Psoas muscle (tissue), 7 donors: ENCODE measurements at regions not wholly inside any gene's neighbourhood (a gene's known extent, or its start where the extent isn't known, plus 50 kb on each side); places are given as distances from the start of the nearest gene placed in this dataset.

ENCODE experiments used
- ATAC-seq, 4 donors: fragments of 200-7000 bp; cut with Tn5 transposase; one replicate each; pipeline ENCODE4 v1.9.1; 2020; ENCODE audit warnings: moderate library complexity in 3 of 4, mild to moderate bottlenecking in 2 of 4
- DNase-seq, 2 donors: peaks; one replicate each; pipeline ENCODE4 v3.0.0-alpha.2; 2020
- H3K27ac ChIP-seq: fragments of 200-600 bp; one replicate; pipeline ENCODE4 v1.8.0; 2022
- H3K27me3 ChIP-seq, 3 donors: fragments of 200-600 bp in 1 of 3; one replicate each; pipeline versions ENCODE4 v1.6.1 to v1.8.0; 2013 to 2022; ENCODE audit warnings: low read length in 2 of 3, mild to moderate bottlenecking in 2 of 3, moderate library complexity in 1 of 3; ENCODE audit not compliant: insufficient read depth in 3 of 3
- H3K36me3 ChIP-seq, 2 donors: fragments of 200-600 bp in 1 of 2; one replicate each; pipeline versions ENCODE4 v1.6.1 to v1.8.0; 2013 to 2022; ENCODE audit warnings: low read depth in 1 of 2, mild to moderate bottlenecking in 1 of 2, moderate library complexity in 1 of 2; ENCODE audit not compliant: insufficient read depth in 1 of 2
- H3K4me1 ChIP-seq: fragments of 200-600 bp; one replicate; pipeline ENCODE4 v1.8.0; 2022
- H3K4me3 ChIP-seq: fragments of 200-600 bp; one replicate; pipeline ENCODE4 v1.8.0; 2022; ENCODE audit warnings: mild to moderate bottlenecking
- H3K9me3 ChIP-seq: fragments of 200-600 bp; one replicate; pipeline ENCODE4 v1.8.0; 2022
- CTCF ChIP-seq: fragments of 200-600 bp; IDR thresholded peaks from one replicate; pipeline ENCODE4 v1.8.0; 2022; ENCODE audit warnings: antibody characterized with exemption
- WGBS, 3 donors: extraction: QIAGEN DNeasy Blood & Tissue Kit; methylation state at CpG; one replicate each; pipeline versions ENCODE4 v1.1.6 to v1.1.7; 2013; 5-methylcytosine and 5-hydroxymethylcytosine counted together
- intact Hi-C, 2 donors: fragments of 100-400 bp; cut with DNase I; formaldehyde crosslinking; loops; one replicate each; pipeline versions ENCODE4 v1.11.0 to v1.14.2; 2022
- donor health status: healthy with polysubstance abuse.
- donor health status: DM: no; HTN: no; CAD: no; lungs with moderate emphysema.
- donor health status: Bipolar disorder and iron deficiency.
- donor health status: healthy.
- donor health status: DM: yes; HTN: yes; CAD: no.
- donor health status: DM: no; HTN: no; CAD: no.
- donor health status: DM: yes; HTN: yes; CAD: no.

GRCh38 chr2:193943406-193943960 is 1713.5 kb upstream of the SLC39A10 start:
- no peak overlapping the region for H3K27ac ChIP-seq
- intact Hi-C loops: no loop called here
- H3K4me3 ChIP-seq: no peak overlapping the region
- H3K27me3 ChIP-seq: no peaks in the 10 kb centered on the region
- DNase-seq (no peak), ATAC-seq (no peak)
- no peaks in the 10 kb centered on the region for H3K4me1 ChIP-seq
- 60 to 65% (median 65%) methylated on average over 4 of the region's 4 CpGs for WGBS, 3 donors
- no peak for TF ChIP-seq CTCF
- no peaks in the 10 kb centered on the region for H3K36me3 ChIP-seq
- no peaks in the 10 kb centered on the region for H3K9me3 ChIP-seq

- H3K27ac ChIP-seq: no peak overlapping the region
- intact Hi-C loops: no loop called here
- no peaks in the 10 kb centered on the region for H3K36me3 ChIP-seq
- H3K4me1 ChIP-seq: no peaks in the 10 kb centered on the region
- no peaks in the 10 kb centered on the region for H3K9me3 ChIP-seq
- no peak overlapping the region for H3K4me3 ChIP-seq
- DNase-seq: no peak
- H3K27me3 ChIP-seq: no peaks in the 10 kb centered on the region
- ATAC-seq: no peak
- WGBS, 3 donors: 92 to 98% (median 94%) methylated on average over 3 of the region's 3 CpGs
- no peak for TF ChIP-seq CTCF
Measured at GRCh38 chr2:193935114-193935513, 1721.9 kb upstream of the SLC39A10 start.

- Histone ChIP-seq H3K4me3 (no peak overlapping the region), H3K27me3 (no peaks in the 10 kb centered on the region), H3K36me3 (no peaks in the 10 kb centered on the region), H3K4me1 (no peaks in the 10 kb centered on the region), H3K9me3 (no peaks in the 10 kb centered on the region), H3K27ac (no peak overlapping the region)
- ATAC-seq: no peak
- 48 to 64% (median 52%) methylated on average over 1 of the region's 1 CpG for WGBS, 3 donors
- no peak for DNase-seq
- intact Hi-C loops: no loop called here
- TF ChIP-seq CTCF: no peak
Measured at GRCh38 chr2:193929131-193929530, 1727.9 kb upstream of the SLC39A10 start.

GRCh38 chr2:193907561-193907960 is 1712.8 kb upstream of the TMEFF2 start:
- no peak for DNase-seq
- Histone ChIP-seq H3K9me3 (no peaks in the 10 kb centered on the region), H3K36me3 (no peaks in the 10 kb centered on the region), H3K27me3 (no peaks in the 10 kb centered on the region), H3K4me1 (no peaks in the 10 kb centered on the region), H3K4me3 (no peak overlapping the region), H3K27ac (no peak overlapping the region)
- no peak for TF ChIP-seq CTCF
- intact Hi-C loops: no loop called here
- 26 to 44% (median 42%) methylated on average over 1 of the region's 1 CpG for WGBS, 3 donors
- ATAC-seq: no peak

GRCh38 chr2:193900292-193900691 is 1705.6 kb upstream of the TMEFF2 start:
- Histone ChIP-seq H3K27ac (no peak overlapping the region), H3K9me3 (no peaks in the 10 kb centered on the region), H3K4me1 (no peaks in the 10 kb centered on the region), H3K4me3 (no peak overlapping the region), H3K36me3 (no peaks in the 10 kb centered on the region), H3K27me3 (no peaks in the 10 kb centered on the region)
- 71 to 76% (median 76%) methylated on average over 3 of the region's 3 CpGs for WGBS, 3 donors
- ATAC-seq (no peak), DNase-seq (no peak)
- intact Hi-C loops: loop anchor here in 1 of 2 donors (2.0 kb wide), 1 partner anchor 101 kb away; no protein-coding TSS in a partner anchor
- no peak for TF ChIP-seq CTCF
